ENCODE measurements at regions not wholly inside any gene's neighbourhood (a gene's known extent, or its start where the extent isn't known, plus 50 kb on each side); places are given as distances from the start of the nearest gene placed in this dataset.

- no peak for DNase-seq
- H3K36me3 ChIP-seq (replicated peaks in 1 of 2; ENCODE audit: control extremely low read depth in 1 of 2, control insufficient read depth in 1 of 2, extremely low read depth in 1 of 2, insufficient read depth in 2 of 2, low read length in 1 of 2) = no peaks in the 10 kb centered on the region
- no peaks in the 10 kb centered on the region for H4K20me1 ChIP-seq (ENCODE audit: control insufficient read depth, insufficient read depth, low read length, poor library complexity, severe bottlenecking)
- no peaks in the 10 kb centered on the region for H3K9me3 ChIP-seq (ENCODE audit: control extremely low read depth in 1 of 3, control insufficient read depth in 2 of 3, insufficient read depth in 1 of 3, low read length in 2 of 3)
- CTCF ChIA-PET = no interaction called here
- no peak overlapping the region for H3K27ac Mint-ChIP-seq
- no peaks in the 10 kb centered on the region for H3K4me1 Mint-ChIP-seq
- H3K27me3 ChIP-seq (replicated peaks in 1 of 4; ENCODE audit: control extremely low read depth in 1 of 4, control insufficient read depth in 3 of 4, insufficient read depth in 4 of 4, low read length in 3 of 4) = no peaks in the 10 kb centered on the region
- TF ChIP-seq EZH2 (IDR thresholded peaks at IDR 0.05; ENCODE audit: borderline replicate concordance, insufficient read depth, low read depth, low read length, poor library complexity, severe bottlenecking) (no peak), CTCF (IDR thresholded peaks at IDR 0.05) (no peak)
- no peaks in the 10 kb centered on the region for H3K79me2 ChIP-seq (ENCODE audit: control insufficient read depth, insufficient read depth, low read length)
- ATAC-seq (ENCODE audit: low read depth) = no peak
- no peak overlapping the region for H3K9ac ChIP-seq (ENCODE audit: low read length)
- H3K27me3 Mint-ChIP-seq = no peaks in the 10 kb centered on the region
- no peaks in the 10 kb centered on the region for H3K4me1 ChIP-seq (ENCODE audit: control insufficient read depth in 2 of 2, insufficient read depth in 2 of 2, low read length in 2 of 2)
- H2AFZ ChIP-seq (ENCODE audit: insufficient read depth, low read depth, low read length, poor library complexity, severe bottlenecking) = no peak overlapping the region
- H3K4me3 ChIP-seq (ENCODE audit: control extremely low read depth in 1 of 5, extremely low read depth in 1 of 5, insufficient read depth in 1 of 5, low read depth in 2 of 5, low read length in 4 of 5) = no peak overlapping the region
- H3K9me3 Mint-ChIP-seq (ENCODE audit: insufficient read depth) = no peaks in the 10 kb centered on the region
- POLR2A ChIA-PET = no interaction called here
- intact Hi-C loops (cut with micrococcal nuclease) = no loop called here
- 79% methylated on average over 2 of the region's 3 CpGs for WGBS (ENCODE audit: insufficient coverage)
- no peak overlapping the region for H3K27ac ChIP-seq (ENCODE audit: low read length in 2 of 2)
- H3K4me2 ChIP-seq (replicated peaks; ENCODE audit: low read depth, low read length, poor library complexity, severe bottlenecking) = no peak overlapping the region
- H3K4me3 Mint-ChIP-seq = no peak overlapping the region
Observed at GRCh38 chr4:64777286-64777685, 368.0 kb upstream of the TECRL start.

GRCh38 chr4:64776820-64777219 lies 367.6 kb upstream of the TECRL start:
- Mint-ChIP-seq H3K27me3 (no peaks in the 10 kb centered on the region), H3K27ac (no peak overlapping the region), H3K4me1 (no peaks in the 10 kb centered on the region), H3K4me3 (no peak overlapping the region), H3K9me3 (ENCODE audit: insufficient read depth) (no peaks in the 10 kb centered on the region)
- no peak overlapping the region for H3K27ac ChIP-seq (ENCODE audit: low read length in 2 of 2)
- no peaks in the 10 kb centered on the region for H4K20me1 ChIP-seq (ENCODE audit: control insufficient read depth, insufficient read depth, low read length, poor library complexity, severe bottlenecking)
- no peak overlapping the region for H3K4me2 ChIP-seq (replicated peaks; ENCODE audit: low read depth, low read length, poor library complexity, severe bottlenecking)
- H3K36me3 ChIP-seq (replicated peaks in 1 of 2; ENCODE audit: control extremely low read depth in 1 of 2, control insufficient read depth in 1 of 2, extremely low read depth in 1 of 2, insufficient read depth in 2 of 2, low read length in 1 of 2) = no peaks in the 10 kb centered on the region
- no peak for TF ChIP-seq EZH2 (IDR thresholded peaks at IDR 0.05; ENCODE audit: borderline replicate concordance, insufficient read depth, low read depth, low read length, poor library complexity, severe bottlenecking)
- no peak for TF ChIP-seq CTCF (IDR thresholded peaks at IDR 0.05)
- ChIA-PET POLR2A (no interaction called here), CTCF (interaction anchor here (1.0 kb wide), 1 partner anchor 8 kb away, joined by 3 read pairs; no protein-coding TSS in a partner anchor)
- WGBS (ENCODE audit: insufficient coverage) = 100% methylated on average over 1 of the region's 2 CpGs
- no peaks in the 10 kb centered on the region for H3K79me2 ChIP-seq (ENCODE audit: control insufficient read depth, insufficient read depth, low read length)
- H3K4me3 ChIP-seq (ENCODE audit: control extremely low read depth in 1 of 5, extremely low read depth in 1 of 5, insufficient read depth in 1 of 5, low read depth in 2 of 5, low read length in 4 of 5) = no peak overlapping the region
- DNase-seq = no peak
- no peaks in the 10 kb centered on the region for H3K4me1 ChIP-seq (ENCODE audit: control insufficient read depth in 2 of 2, insufficient read depth in 2 of 2, low read length in 2 of 2)
- intact Hi-C loops (cut with micrococcal nuclease) = no loop called here
- H2AFZ ChIP-seq (ENCODE audit: insufficient read depth, low read depth, low read length, poor library complexity, severe bottlenecking) = no peak overlapping the region
- no peak overlapping the region for H3K9ac ChIP-seq (ENCODE audit: low read length)
- H3K27me3 ChIP-seq (replicated peaks in 1 of 4; ENCODE audit: control extremely low read depth in 1 of 4, control insufficient read depth in 3 of 4, insufficient read depth in 4 of 4, low read length in 3 of 4) = no peaks in the 10 kb centered on the region
- ATAC-seq (ENCODE audit: low read depth) = no peak
- no peaks in the 10 kb centered on the region for H3K9me3 ChIP-seq (ENCODE audit: control extremely low read depth in 1 of 3, control insufficient read depth in 2 of 3, insufficient read depth in 1 of 3, low read length in 2 of 3)

All from B cell (primary cell).